IMR-90 (cell line): ENCODE measurements at regions not wholly inside any gene's neighbourhood (a gene's known extent, or its start where the extent isn't known, plus 50 kb on each side); places are given as distances from the start of the nearest gene placed in this dataset.

Experiments
- ATAC-seq: fragments of 200-7000 bp; cut with Tn5 transposase; 2 replicates; pipeline ENCODE4 v1.9.1; 2020; ENCODE audit warnings: low read depth, mild to moderate bottlenecking, moderate library complexity
- BruUV-seq: library from RNA; stranded (reverse); fragments of 400-500 nt; replicated peaks from 2 replicates; lab custom pipeline; 2021; lab: Mats Ljungman, UMichigan
- CTCF ChIA-PET: fragments of 300-600 bp; formaldehyde crosslinking; extraction: SDS; loops from one replicate; lab custom pipeline; 2021; ENCODE audit warnings: antibody characterized with exemption; lab: Yijun Ruan, JAX
- POLR2A ChIA-PET: fragments of 300-600 bp; sonication (Branson Sonifier 250); formaldehyde crosslinking; loops from one replicate; lab custom pipeline; 2022; ENCODE audit warnings: antibody characterized with exemption; ENCODE audit not compliant: unreplicated experiment; lab: Charles Lee
- DNase-seq: peaks from one replicate; pipeline ENCODE4 v3.0.0; 2013
- H2AFZ ChIP-seq: replicated peaks from 2 replicates; pipeline ENCODE3; 2013; ENCODE audit warnings: low read length, mild to moderate bottlenecking; ENCODE audit not compliant: poor library complexity
- H2AK5ac ChIP-seq: 2 replicates; pipeline ENCODE4 v1.6.1; 2013; ENCODE audit warnings: low read depth, low read length, inconsistent platforms
- H2AK9ac ChIP-seq: replicated peaks from 2 replicates; pipeline ENCODE3; 2013; ENCODE audit warnings: mild to moderate bottlenecking, low read depth, low read length, moderate library complexity; ENCODE audit not compliant: poor library complexity
- H2BK120ac ChIP-seq: 2 replicates; pipeline ENCODE4 v1.6.1; 2013; ENCODE audit warnings: low read depth, low read length, inconsistent platforms
- H2BK15ac ChIP-seq: 3 replicates; pipeline ENCODE4 v1.6.1; 2013; ENCODE audit warnings: low read depth, low read length, inconsistent platforms
- H2BK20ac ChIP-seq: 2 replicates; pipeline ENCODE4 v1.6.1; 2013; ENCODE audit warnings: low read depth, mild to moderate bottlenecking, inconsistent platforms, low read length, moderate library complexity
- H2BK5ac ChIP-seq: 2 replicates; pipeline ENCODE4 v1.6.1; 2013; ENCODE audit warnings: mild to moderate bottlenecking, low read depth, low read length, inconsistent platforms; ENCODE audit not compliant: poor library complexity, severe bottlenecking
- H3K14ac ChIP-seq: replicated peaks from 2 replicates; pipeline ENCODE4 v1.6.1; 2013; ENCODE audit warnings: low read depth, low read length, inconsistent platforms
- H3K18ac ChIP-seq: 2 replicates; pipeline ENCODE4 v1.6.1; 2013; ENCODE audit warnings: low read depth, low read length, control low read depth
- H3K23ac ChIP-seq: 2 replicates; pipeline ENCODE4 v1.6.1; 2013; ENCODE audit warnings: low read depth, low read length, inconsistent platforms
- H3K27ac ChIP-seq: 2 replicates; pipeline ENCODE4 v1.5.1; 2013; ENCODE audit warnings: mild to moderate bottlenecking, control low read depth, low read length; ENCODE audit not compliant: insufficient read depth
- H3K27me3 ChIP-seq: 2 replicates; pipeline ENCODE4 v1.6.1; 2013; ENCODE audit warnings: low read length; ENCODE audit not compliant: control insufficient read depth, insufficient read depth
- H3K36me3 ChIP-seq: 2 replicates; pipeline ENCODE4 v1.6.1; 2013; ENCODE audit warnings: low read length, mixed read lengths; ENCODE audit not compliant: control insufficient read depth, insufficient read depth
- H3K4ac ChIP-seq: 2 replicates; pipeline ENCODE4 v1.6.1; 2013; ENCODE audit warnings: low read depth, low read length, inconsistent platforms
- H3K4me1 ChIP-seq: 2 replicates; pipeline ENCODE4 v1.6.1; 2013; ENCODE audit warnings: low read length, mixed read lengths; ENCODE audit not compliant: control insufficient read depth, insufficient read depth
- H3K4me2 ChIP-seq: 2 replicates; pipeline ENCODE4 v1.6.1; 2013; ENCODE audit warnings: low read depth, mild to moderate bottlenecking, control low read depth, low read length, moderate library complexity
- H3K4me3 ChIP-seq: 2 replicates; pipeline ENCODE4 v1.5.1; 2013; ENCODE audit warnings: low read depth, mild to moderate bottlenecking, control low read depth, low read length, moderate library complexity; ENCODE audit not compliant: insufficient read depth
- H3K56ac ChIP-seq: 2 replicates; pipeline ENCODE4 v1.6.1; 2013; ENCODE audit warnings: low read length, inconsistent platforms; ENCODE audit not compliant: insufficient read depth; ENCODE audit errors: extremely low read depth
- H3K79me1 ChIP-seq, 2 experiments: 2 replicates each; pipeline ENCODE4 v1.6.1; 2013; ENCODE audit warnings: low read length in 2 of 2, inconsistent platforms in 1 of 2, low read depth in 1 of 2
- H3K9ac ChIP-seq: 2 replicates; pipeline ENCODE4 v1.6.1; 2013; ENCODE audit warnings: low read depth, low read length, control low read depth
- H3K9me1 ChIP-seq: 2 replicates; pipeline ENCODE4 v1.6.1; 2013; ENCODE audit warnings: low read length, inconsistent platforms; ENCODE audit not compliant: insufficient read depth
- H3K9me3 ChIP-seq: 2 replicates; pipeline ENCODE4 v1.6.1; 2013; ENCODE audit warnings: low read length; ENCODE audit not compliant: control insufficient read depth, insufficient read depth
- H4K20me1 ChIP-seq: 2 replicates; pipeline ENCODE4 v1.6.1; 2013; ENCODE audit warnings: low read length, inconsistent platforms; ENCODE audit not compliant: insufficient read depth
- H4K5ac ChIP-seq: 2 replicates; pipeline ENCODE4 v1.6.1; 2013; ENCODE audit warnings: mild to moderate bottlenecking, low read depth, low read length, control low read depth
- H4K8ac ChIP-seq, 2 experiments: 2 replicates each; pipeline ENCODE4 v1.6.1; 2013; ENCODE audit warnings: low read depth in 2 of 2, low read length in 2 of 2, control low read depth in 1 of 2, inconsistent platforms in 1 of 2
- H4K91ac ChIP-seq: 2 replicates; pipeline ENCODE4 v1.6.1; 2013; ENCODE audit warnings: low read depth, low read length, inconsistent platforms; ENCODE audit not compliant: insufficient read depth
- BHLHE40 ChIP-seq: fragments of 150-350 bp; IDR thresholded peaks from 2 replicates; pipeline ENCODE4 v1.6.1; 2016; ENCODE audit warnings: mild to moderate bottlenecking, low read depth, low read length
- CEBPB ChIP-seq: IDR thresholded peaks from 2 replicates; pipeline ENCODE4 v1.6.1; 2012; ENCODE audit warnings: low read depth, low read length, improper control_type of control experiment
- CHD1 ChIP-seq: IDR thresholded peaks from 2 replicates; pipeline ENCODE4 v1.6.1; 2012; ENCODE audit warnings: low read depth, low read length, improper control_type of control experiment
- CTCF ChIP-seq: conservative IDR thresholded peaks from 2 replicates; pipeline ENCODE4 v1.5.1; 2012; ENCODE audit warnings: mild to moderate bottlenecking, low read depth, low read length, improper control_type of control experiment
- ELK1 ChIP-seq: fragments of 150-350 bp; IDR thresholded peaks from 2 replicates; pipeline ENCODE4 v1.6.1; 2016; ENCODE audit warnings: low read depth, mild to moderate bottlenecking, low read length, moderate library complexity, borderline replicate concordance
- FOS ChIP-seq: fragments of 150-350 bp; IDR thresholded peaks from 2 replicates; pipeline ENCODE4 v1.6.1; 2016; ENCODE audit warnings: low read depth, low read length
- MAFK ChIP-seq: IDR thresholded peaks from 2 replicates; pipeline ENCODE4 v1.6.1; 2012; ENCODE audit warnings: low read depth, low read length, improper control_type of control experiment
- MAZ ChIP-seq: IDR thresholded peaks from 2 replicates; pipeline ENCODE4 v1.6.1; 2012; ENCODE audit warnings: low read depth, mild to moderate bottlenecking, low read length, improper control_type of control experiment, moderate library complexity, borderline replicate concordance
- MXI1 ChIP-seq: IDR thresholded peaks from 2 replicates; pipeline ENCODE4 v1.6.1; 2012; ENCODE audit warnings: low read depth, mild to moderate bottlenecking, low read length, moderate library complexity, borderline replicate concordance
- NFE2L2 ChIP-seq: fragments of 150-350 bp; IDR thresholded peaks from 2 replicates; pipeline ENCODE4 v1.6.1; 2016; ENCODE audit warnings: low read depth, mild to moderate bottlenecking, low read length
- POLR2A ChIP-seq: IDR thresholded peaks from 2 replicates; pipeline ENCODE4 v1.6.1; 2012; ENCODE audit warnings: mild to moderate bottlenecking, low read depth, low read length
- RAD21 ChIP-seq: IDR thresholded peaks from 2 replicates; pipeline ENCODE4 v1.6.1; 2012; ENCODE audit warnings: low read length, improper control_type of control experiment
- RCOR1 ChIP-seq: IDR thresholded peaks from 2 replicates; pipeline ENCODE4 v1.6.1; 2012; ENCODE audit warnings: mild to moderate bottlenecking, low read length, improper control_type of control experiment; ENCODE audit not compliant: insufficient replicate concordance
- RFX5 ChIP-seq: IDR thresholded peaks from 2 replicates; pipeline ENCODE4 v1.8.0; 2012; ENCODE audit warnings: low read depth, mild to moderate bottlenecking, low read length, moderate library complexity
- SMC3 ChIP-seq: fragments of 150-350 bp; IDR thresholded peaks from 2 replicates; pipeline ENCODE4 v1.6.1; 2016; ENCODE audit warnings: low read depth, mild to moderate bottlenecking, antibody characterized with exemption, low read length, moderate library complexity
- USF2 ChIP-seq: fragments of 150-350 bp; IDR thresholded peaks from 2 replicates; pipeline ENCODE4 v1.6.1; 2017; ENCODE audit warnings: mild to moderate bottlenecking, antibody characterized with exemption, low read length, low read depth
- WGBS, 2 experiments: methylation state at CpG; one replicate each; pipeline versions ENCODE4 v1.1.5 to v1.1.7; 2013; ENCODE audit warnings: missing lambda C conversion rate in 2 of 2; ENCODE audit not compliant: insufficient read length in 1 of 2; ENCODE audit errors: extremely low coverage in 2 of 2; 5-methylcytosine and 5-hydroxymethylcytosine counted together
- dilution Hi-C: fragments of 300-500 bp; cut with HindIII; formaldehyde crosslinking; loops from one replicate; pipeline ENCODE4 v1.14.3; 2018; ENCODE audit warnings: low sequenced_read_pairs; ENCODE audit not compliant: unreplicated experiment
- in situ Hi-C: fragments of 300-500 bp; cut with MboI; formaldehyde crosslinking; loops from 3 replicates; pipeline ENCODE4 v1.14.3; 2019; ENCODE audit warnings: low sequenced_read_pairs, inconsistent platforms, mixed read lengths
- intact Hi-C: fragments of 100-400 bp; cut with micrococcal nuclease; formaldehyde crosslinking; loops from 2 replicates; pipeline ENCODE4 v1.10.0; 2022

DNA sequence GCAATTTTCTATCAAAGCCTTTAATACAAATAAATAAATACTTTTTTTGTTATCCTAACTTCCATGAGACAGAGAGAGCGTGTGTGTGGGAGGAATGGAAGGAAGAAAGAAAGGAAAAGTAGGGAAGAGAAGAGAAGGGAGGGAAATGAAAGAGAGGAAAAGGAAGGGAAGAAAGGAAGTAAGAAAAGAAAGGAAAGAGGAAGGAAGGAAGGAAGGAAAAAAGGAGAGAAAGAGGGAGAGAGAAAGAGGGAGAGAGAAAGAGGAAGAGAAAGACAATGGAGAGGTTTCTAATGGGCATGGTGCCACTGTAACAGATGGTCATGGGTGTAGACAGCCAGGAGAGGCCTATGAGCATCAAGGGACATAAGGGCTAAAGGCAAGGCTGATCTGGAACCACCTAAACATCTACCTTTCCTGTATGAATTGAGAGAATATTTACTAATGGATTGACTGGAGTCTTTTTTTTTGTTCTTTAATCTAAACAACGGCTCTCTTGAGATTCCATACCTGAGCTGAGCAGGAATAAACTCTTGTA lies 234.9 kb downstream of the PTPRC start:
- Histone ChIP-seq H4K20me1 (no peaks in the 10 kb centered on the region), H2BK20ac (no peak overlapping the region), H2AK5ac (no peak overlapping the region), H3K4me1 (no peaks in the 10 kb centered on the region), H3K27ac (no peak overlapping the region), H3K18ac (no peak overlapping the region), H3K9me1 (peaks cover 5% of the 10 kb centered on the region), H3K4ac (no peak overlapping the region), H3K4me3 (no peak overlapping the region), H2AK9ac (no peak overlapping the region), H3K14ac (no peak overlapping the region), H3K27me3 (no peaks in the 10 kb centered on the region), H3K79me1 (peaks cover 26 to 47% of the 10 kb centered on the region in 2 experiments), H4K5ac (no peak overlapping the region), H3K36me3 (peaks cover 8% of the 10 kb centered on the region), H2BK5ac (no peak overlapping the region), H3K56ac (no peak overlapping the region), H2BK120ac (no peak overlapping the region), H2AFZ (no peak overlapping the region), H3K4me2 (no peak overlapping the region), H4K91ac (no peak overlapping the region), H3K23ac (no peak overlapping the region), H3K9me3 (no peaks in the 10 kb centered on the region), H2BK15ac (no peak overlapping the region), H3K9ac (no peak overlapping the region), H4K8ac (no peak overlapping the region)
- no TSS peak for BruUV-seq
- ChIA-PET POLR2A (no interaction called here), CTCF (no interaction called here)
- DNase-seq (no peak), ATAC-seq (no peak)
- in situ Hi-C loops: no loop called here
- intact Hi-C loops: no loop called here
- dilution Hi-C loops: no loop called here
- TF ChIP-seq ELK1 (no peak), FOS (no peak), RAD21 (no peak), NFE2L2 (no peak), RCOR1 (no peak), SMC3 (no peak), CEBPB (no peak), POLR2A (no peak), RFX5 (no peak), CTCF (no peak), MAZ (no peak), BHLHE40 (no peak), USF2 (no peak), CHD1 (no peak), MXI1 (no peak), MAFK (no peak)
- WGBS, 2 experiments: 100% methylated on average over 1 of the region's 2 CpGs; no CpG with 5 or more reads in 1 of the 2 experiments
